GM21717 (cell line): ENCODE measurements at regions not wholly inside any gene's neighbourhood (a gene's known extent, or its start where the extent isn't known, plus 50 kb on each side); places are given as distances from the start of the nearest gene placed in this dataset.

Source experiments
- ATAC-seq: cut with Tn5 transposase; IDR thresholded peaks from one replicate; pipeline ENCODE4 v1.9.1; 2021; ENCODE audit warnings: mild to moderate bottlenecking, moderate library complexity; ENCODE audit not compliant: unreplicated experiment

GRCh38 chr3:66672830-66673229 is 172.0 kb upstream of the LRIG1 start:
- no peak for ATAC-seq

GRCh38 chr3:66673293-66673692 is 172.5 kb upstream of the LRIG1 start:
- no peak for ATAC-seq

GRCh38 chr3:66675366-66675765 is 174.5 kb upstream of the LRIG1 start:
- ATAC-seq = no peak

- ATAC-seq = no peak
These were observed 191.4 kb upstream of the LRIG1 start for GRCh38 chr3:66692042-66692765.

- ATAC-seq = no peak
These were observed 191.9 kb upstream of the LRIG1 start for GRCh38 chr3:66692766-66693150.

GRCh38 chr3:66693461-66694031 is 192.7 kb upstream of the LRIG1 start:
- no peak for ATAC-seq

GRCh38 chr3:66702126-66702525 is 201.3 kb upstream of the LRIG1 start:
- no peak for ATAC-seq

- no peak for ATAC-seq
These were observed 202.7 kb upstream of the LRIG1 start for GRCh38 chr3:66703501-66703900.

- no peak for ATAC-seq
These were observed 204.3 kb upstream of the LRIG1 start for GRCh38 chr3:66705076-66705475.

GRCh38 chr3:66706890-66707289 is 206.1 kb upstream of the LRIG1 start:
- no peak for ATAC-seq

GRCh38 chr3:66709532-66709931 is 208.7 kb upstream of the LRIG1 start:
- no peak for ATAC-seq

GRCh38 chr3:66712210-66712609 is 211.4 kb upstream of the LRIG1 start:
- ATAC-seq = no peak

- ATAC-seq = no peak
These were observed 213.1 kb upstream of the LRIG1 start for GRCh38 chr3:66713921-66714320.

GRCh38 chr3:66715806-66716205 is 215.0 kb upstream of the LRIG1 start:
- no peak for ATAC-seq

GRCh38 chr3:66717806-66718205 is 217.0 kb upstream of the LRIG1 start:
- no peak for ATAC-seq

- no peak for ATAC-seq
These were observed 219.1 kb upstream of the LRIG1 start for GRCh38 chr3:66719796-66720356.

- no peak for ATAC-seq
These were observed 219.7 kb upstream of the LRIG1 start for GRCh38 chr3:66720508-66720907.

- no peak for ATAC-seq
These were observed 221.9 kb upstream of the LRIG1 start for GRCh38 chr3:66722675-66723074.

- no peak for ATAC-seq
These were observed 222.4 kb upstream of the LRIG1 start for GRCh38 chr3:66723231-66723630.

- no peak for ATAC-seq
These were observed 229.0 kb upstream of the LRIG1 start for GRCh38 chr3:66729687-66730393.

GRCh38 chr3:66738625-66739365 is 238.0 kb upstream of the LRIG1 start:
- no peak for ATAC-seq
